GM19463 (cell line): ENCODE measurements at regions not wholly inside any gene's neighbourhood (a gene's known extent, or its start where the extent isn't known, plus 50 kb on each side); places are given as distances from the start of the nearest gene placed in this dataset.
"Not testable (repeated sequence)": the region's sequence is repeated elsewhere in the genome, so short reads cannot be mapped to it uniquely, and the experiment has no call there.

Experiments used
- ATAC-seq: cut with Tn5 transposase; IDR thresholded peaks from one replicate; pipeline ENCODE4 v1.9.1; 2021; ENCODE audit warnings: mild to moderate bottlenecking, moderate library complexity; ENCODE audit not compliant: unreplicated experiment

GRCh38 chr22:34567367-34567766 is 498.6 kb upstream of the ISX start:
- ATAC-seq = no peak

GRCh38 chr22:34570408-34570807 is 495.6 kb upstream of the ISX start:
- ATAC-seq = no peak

- ATAC-seq = no peak
These were observed 486.4 kb upstream of the ISX start for GRCh38 chr22:34579519-34579918.

- no peak for ATAC-seq
These were observed 478.3 kb upstream of the ISX start for GRCh38 chr22:34587357-34588356.

- ATAC-seq = no peak
These were observed 476.9 kb upstream of the ISX start for GRCh38 chr22:34588871-34589545.

- no peak for ATAC-seq
These were observed 473.7 kb upstream of the ISX start for GRCh38 chr22:34592123-34592740.

- no peak for ATAC-seq
These were observed 466.4 kb upstream of the ISX start for GRCh38 chr22:34599567-34599966.

GRCh38 chr22:34604312-34604711 is 461.6 kb upstream of the ISX start:
- no peak for ATAC-seq

GRCh38 chr22:34608106-34608505 is 457.9 kb upstream of the ISX start:
- no peak for ATAC-seq

- no peak for ATAC-seq
These were observed 457.3 kb upstream of the ISX start for GRCh38 chr22:34608540-34609115.

- no peak for ATAC-seq
These were observed 456.3 kb upstream of the ISX start for GRCh38 chr22:34609646-34610045.

- no peak for ATAC-seq
These were observed 445.8 kb upstream of the ISX start for GRCh38 chr22:34620161-34620560.

- no peak for ATAC-seq
These were observed 445.1 kb upstream of the ISX start for GRCh38 chr22:34620832-34621231.

- no peak for ATAC-seq
These were observed 443.4 kb upstream of the ISX start for GRCh38 chr22:34622602-34623001.

- ATAC-seq = no peak
These were observed 442.4 kb upstream of the ISX start for GRCh38 chr22:34623580-34623979.

GRCh38 chr22:34625892-34626291 is 440.1 kb upstream of the ISX start:
- ATAC-seq = not testable (repeated sequence)

- no peak for ATAC-seq
These were observed 427.8 kb upstream of the ISX start for GRCh38 chr22:34638128-34638527.

- ATAC-seq = no peak
These were observed 426.0 kb upstream of the ISX start for GRCh38 chr22:34639911-34640310.

GRCh38 chr22:34645375-34645774 is 420.6 kb upstream of the ISX start:
- ATAC-seq = no peak

- ATAC-seq = no peak
These were observed 397.0 kb upstream of the ISX start for GRCh38 chr22:34669001-34669400.

GRCh38 chr22:34683031-34683430 is 382.9 kb upstream of the ISX start:
- not testable (repeated sequence) for ATAC-seq
